ENCODE measurements at regions not wholly inside any gene's neighbourhood (a gene's known extent, or its start where the extent isn't known, plus 50 kb on each side); places are given as distances from the start of the nearest gene placed in this dataset.

DNA sequence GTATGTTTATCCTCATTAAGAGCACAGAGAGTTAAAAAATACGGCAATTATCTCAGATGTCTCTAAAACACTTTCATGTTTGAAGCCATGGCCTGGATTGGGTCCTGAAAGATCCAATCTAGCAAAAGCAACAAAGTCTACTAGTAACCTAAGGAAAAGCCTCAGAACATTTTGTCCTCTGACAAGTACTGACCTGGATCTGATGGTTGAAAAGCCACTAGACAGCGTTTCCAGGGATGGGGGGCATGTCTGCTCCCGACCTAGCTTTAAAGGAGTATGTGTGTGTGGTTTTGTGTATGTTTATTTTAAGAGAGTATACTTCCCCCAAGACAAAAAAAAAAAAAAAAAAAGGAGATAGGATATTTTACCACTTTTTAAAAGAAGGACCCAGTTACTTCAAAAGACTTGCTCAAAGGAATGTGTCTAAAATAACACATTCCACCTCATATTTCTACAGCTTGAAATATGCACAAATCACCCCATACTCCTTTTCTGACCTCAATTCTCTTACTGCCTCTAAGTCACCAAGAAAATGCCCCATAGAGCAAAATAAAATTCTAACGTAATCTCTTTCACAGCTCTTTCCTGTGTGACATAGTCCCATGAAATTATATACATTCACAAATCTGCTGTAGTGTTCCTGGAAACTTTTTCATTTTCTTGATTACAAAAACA, 189.0 kb upstream of the TTC29 start:
- TF ChIP-seq CTCF (IDR thresholded peaks at IDR 0.05) (no peak), POLR2A (IDR thresholded peaks at IDR 0.05) (no peak)
- no peak overlapping the region for H3K4me3 ChIP-seq (ENCODE audit: low read depth, poor library complexity, severe bottlenecking)
- 60 to 69% methylated on average over 4 of the region's 4 CpGs for WGBS, 2 donors
- DNase-seq (ENCODE audit: low spot score in 2 of 2): no peak
- intact Hi-C loops (cut with DNase I; ENCODE audit: low total_unique reads): no loop called here

DNA sequence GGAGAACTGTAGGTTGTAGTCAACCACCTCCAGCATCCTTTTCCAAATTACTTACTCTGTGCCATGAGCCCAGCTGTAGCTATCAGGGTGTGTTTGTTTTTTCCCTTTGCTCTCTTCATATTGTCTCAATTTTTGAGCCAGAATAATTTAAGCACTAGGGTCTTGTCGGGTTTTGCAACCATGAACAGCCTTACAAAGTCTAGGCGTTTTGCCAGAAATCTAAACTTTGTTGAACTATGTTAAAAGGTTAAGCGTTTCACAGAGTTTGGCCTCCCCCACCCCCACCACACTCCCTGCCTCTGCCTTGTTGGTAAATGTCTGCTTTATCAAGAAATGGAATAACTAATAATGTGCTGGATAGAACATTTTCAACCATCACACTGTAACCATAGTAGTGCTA, 190.6 kb upstream of the TTC29 start:
- 31 to 43% methylated on average over 3 of the region's 3 CpGs for WGBS, 2 donors
- no peak for DNase-seq (ENCODE audit: low spot score in 2 of 2)
- TF ChIP-seq CTCF (IDR thresholded peaks at IDR 0.05): no peak
- TF ChIP-seq POLR2A (IDR thresholded peaks at IDR 0.05): no peak
- intact Hi-C loops (cut with DNase I; ENCODE audit: low total_unique reads): no loop called here
- H3K4me3 ChIP-seq (ENCODE audit: low read depth, poor library complexity, severe bottlenecking): no peak overlapping the region

DNA sequence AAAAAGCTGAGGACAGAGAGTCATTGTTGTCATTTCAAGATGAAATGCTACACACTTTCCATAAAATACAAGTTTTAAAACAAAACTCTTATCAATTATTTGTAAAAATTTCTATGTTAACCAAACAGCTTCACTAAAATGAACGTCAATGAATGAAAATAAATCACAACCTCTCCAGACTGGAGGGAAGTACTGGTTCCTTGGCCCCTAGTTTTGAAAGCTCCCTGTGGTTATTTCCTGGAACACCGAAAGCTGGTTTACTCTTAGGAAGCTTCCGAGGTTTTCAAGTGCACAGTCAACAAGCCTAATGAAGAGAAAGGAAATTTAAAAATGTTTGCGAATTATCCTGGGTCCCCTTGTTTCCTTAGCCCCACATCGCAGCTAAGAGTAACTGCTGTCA, 191.1 kb upstream of the TTC29 start:
- TF ChIP-seq POLR2A (IDR thresholded peaks at IDR 0.05) (no peak), CTCF (IDR thresholded peaks at IDR 0.05) (no peak)

GRCh38 chr4:147137280-147137679, 191.6 kb upstream of the TTC29 start:
- 92 to 94% methylated on average over 3 of the region's 3 CpGs for WGBS, 2 donors
- no peak overlapping the region for H3K4me3 ChIP-seq (ENCODE audit: low read depth, poor library complexity, severe bottlenecking)
- no peak for DNase-seq (ENCODE audit: low spot score in 2 of 2)
- intact Hi-C loops (cut with DNase I; ENCODE audit: low total_unique reads): no loop called here
- TF ChIP-seq POLR2A (IDR thresholded peaks at IDR 0.05) (no peak), CTCF (IDR thresholded peaks at IDR 0.05) (no peak)

More for the DNA sequence above, 191.1 kb upstream of the TTC29 start:
- intact Hi-C loops (cut with DNase I; ENCODE audit: low total_unique reads): no loop called here
- 79 to 81% methylated on average over 5 of the region's 5 CpGs for WGBS, 2 donors
- no peak overlapping the region for H3K4me3 ChIP-seq (ENCODE audit: low read depth, poor library complexity, severe bottlenecking)
- no peak for DNase-seq (ENCODE audit: low spot score in 2 of 2)

GRCh38 chr4:147138171-147138570, 192.5 kb upstream of the TTC29 start:
- intact Hi-C loops (cut with DNase I; ENCODE audit: low total_unique reads): no loop called here
- TF ChIP-seq POLR2A (IDR thresholded peaks at IDR 0.05) (no peak), CTCF (IDR thresholded peaks at IDR 0.05) (no peak)
- DNase-seq (ENCODE audit: low spot score in 2 of 2): no peak
- WGBS, 2 donors: 58 to 60% methylated on average over 2 of the region's 2 CpGs
- H3K4me3 ChIP-seq (ENCODE audit: low read depth, poor library complexity, severe bottlenecking): no peak overlapping the region
